NCI-H1092 treated with DMSO at 0.1 percent for 48 hours (cell line): ENCODE measurements at regions not wholly inside any gene's neighbourhood (a gene's known extent, or its start where the extent isn't known, plus 50 kb on each side); places are given as distances from the start of the nearest gene placed in this dataset.

Source experiments
- DNase-seq: peaks from one replicate; lab custom pipeline; 2025; lab: John Stamatoyannopoulos, UW

DNA sequence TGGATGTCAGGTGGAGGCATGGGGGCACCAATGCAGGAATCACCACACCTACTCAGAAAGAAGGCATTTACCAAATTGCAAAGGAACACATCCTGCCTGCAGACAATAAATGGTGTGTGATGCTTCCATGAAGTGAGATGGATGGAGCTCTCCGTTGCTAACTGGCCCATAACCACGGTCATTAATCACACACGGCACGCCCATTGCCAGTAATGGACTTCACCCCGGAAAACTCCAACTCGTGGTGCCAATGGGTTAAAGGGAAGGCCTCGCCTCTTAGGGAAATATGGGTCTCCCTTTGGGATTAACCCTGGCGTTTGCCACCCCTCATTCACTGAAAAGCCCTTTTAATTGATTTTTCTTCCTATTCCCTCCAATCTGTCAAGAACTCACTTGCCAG lies 443.1 kb upstream of the DAB1 start:
- DNase-seq = no peak

DNA sequence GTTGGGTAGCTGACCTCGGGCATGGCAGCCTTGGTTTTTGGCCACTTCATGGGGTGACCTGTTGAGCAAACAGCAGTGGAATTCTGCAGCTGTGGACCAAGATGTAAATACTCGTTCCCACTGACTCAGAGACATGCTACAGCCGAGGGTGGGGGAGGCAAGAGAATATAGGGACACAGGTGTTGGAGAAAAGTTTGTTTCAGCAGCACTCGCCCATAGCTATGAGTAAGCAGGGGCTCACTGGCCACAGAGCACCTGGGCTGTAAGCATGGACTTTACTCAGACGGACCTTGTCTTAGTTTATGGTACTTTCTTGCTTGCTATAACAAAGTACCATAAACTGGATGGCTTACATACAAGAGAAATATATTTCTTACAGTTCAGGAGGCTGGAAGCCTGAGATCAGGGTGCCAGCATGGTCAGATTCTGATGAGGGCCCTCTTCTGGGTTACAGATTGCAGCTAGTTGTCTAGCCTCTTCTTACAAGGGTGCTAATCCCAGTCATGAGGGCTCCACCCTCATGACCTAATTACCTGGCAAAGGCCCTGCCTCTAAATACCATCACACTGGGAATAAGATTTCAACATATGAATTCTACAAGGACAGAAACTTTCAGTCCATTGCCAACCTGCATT lies 437.2 kb upstream of the DAB1 start:
- DNase-seq = no peak

DNA sequence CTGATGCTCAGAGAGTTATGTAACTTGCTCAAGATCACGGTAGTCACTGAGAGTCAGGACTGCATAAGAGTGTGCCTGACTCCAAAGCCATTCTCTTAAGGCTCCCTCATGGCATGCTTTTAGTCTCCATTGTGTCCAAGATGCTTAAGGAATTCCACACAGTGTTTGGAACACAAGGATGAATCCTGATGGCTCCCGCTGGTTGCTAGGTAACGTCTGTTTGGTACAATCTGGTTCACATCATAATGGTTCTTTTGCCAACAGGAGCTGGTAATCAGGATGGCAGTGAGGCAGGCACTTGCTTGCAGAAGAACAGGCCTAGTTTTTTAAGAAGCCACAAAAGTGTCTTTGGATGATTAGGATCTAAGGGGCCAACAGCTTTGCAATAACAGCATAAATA lies 436.5 kb upstream of the DAB1 start:
- DNase-seq = no peak

DNA sequence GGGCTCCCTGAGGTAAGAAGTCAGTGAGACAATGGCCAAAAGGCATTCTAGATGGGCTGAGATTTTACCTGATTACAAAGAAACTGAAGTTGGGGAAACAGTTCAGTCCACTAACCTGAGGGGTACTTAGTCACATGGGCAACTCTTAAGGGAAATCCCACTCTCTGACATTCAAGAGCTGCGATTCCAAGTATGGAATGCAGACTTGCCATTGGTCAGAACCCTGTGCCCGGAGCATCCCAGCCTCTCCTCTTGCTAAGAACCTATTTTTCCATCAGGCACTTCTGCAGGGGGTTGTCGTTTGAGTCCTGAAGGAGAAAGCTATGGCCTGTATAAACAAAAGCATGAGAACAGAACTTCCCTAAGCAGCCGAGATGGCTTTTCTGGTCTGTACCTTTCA lies 434.9 kb upstream of the DAB1 start:
- DNase-seq = no peak

DNA sequence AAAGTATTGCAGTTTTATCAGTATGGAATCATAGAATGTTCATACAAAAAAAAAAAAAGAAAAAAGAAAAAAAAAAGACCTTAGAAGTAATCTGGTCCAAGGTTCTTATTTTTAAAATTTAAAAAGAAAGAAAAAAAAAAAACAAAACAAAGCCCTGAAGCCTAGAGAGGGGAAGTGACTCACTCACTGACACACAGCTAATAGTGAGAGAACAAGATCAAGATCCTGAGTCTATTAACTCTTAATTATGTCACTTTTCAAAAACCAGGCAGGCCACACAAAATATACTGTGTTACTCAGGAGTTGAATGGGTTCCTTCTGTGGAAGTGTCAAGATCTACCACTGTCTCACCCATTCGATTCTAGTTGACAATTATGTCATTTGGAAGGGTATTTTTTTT lies 433.9 kb upstream of the DAB1 start:
- DNase-seq = no peak

DNA sequence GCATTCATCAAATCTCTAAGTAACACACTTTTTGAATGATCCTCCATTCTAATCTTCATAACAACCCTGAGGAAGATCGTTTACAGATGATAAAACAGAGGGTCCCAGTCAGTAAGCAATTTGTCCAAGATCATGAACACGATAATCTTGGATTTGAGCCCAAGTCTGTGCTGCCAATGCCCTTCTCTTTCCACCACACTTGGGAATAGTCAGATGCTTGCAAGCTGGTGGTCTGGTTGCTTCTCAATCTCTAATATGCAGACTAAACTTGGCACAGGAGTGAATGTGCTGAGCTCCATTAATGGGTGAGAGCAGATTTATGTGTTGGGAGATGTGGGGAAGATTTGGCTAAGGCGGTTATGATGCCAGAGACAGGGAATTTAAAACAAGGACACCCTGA lies 430.6 kb upstream of the DAB1 start:
- DNase-seq = no peak

DNA sequence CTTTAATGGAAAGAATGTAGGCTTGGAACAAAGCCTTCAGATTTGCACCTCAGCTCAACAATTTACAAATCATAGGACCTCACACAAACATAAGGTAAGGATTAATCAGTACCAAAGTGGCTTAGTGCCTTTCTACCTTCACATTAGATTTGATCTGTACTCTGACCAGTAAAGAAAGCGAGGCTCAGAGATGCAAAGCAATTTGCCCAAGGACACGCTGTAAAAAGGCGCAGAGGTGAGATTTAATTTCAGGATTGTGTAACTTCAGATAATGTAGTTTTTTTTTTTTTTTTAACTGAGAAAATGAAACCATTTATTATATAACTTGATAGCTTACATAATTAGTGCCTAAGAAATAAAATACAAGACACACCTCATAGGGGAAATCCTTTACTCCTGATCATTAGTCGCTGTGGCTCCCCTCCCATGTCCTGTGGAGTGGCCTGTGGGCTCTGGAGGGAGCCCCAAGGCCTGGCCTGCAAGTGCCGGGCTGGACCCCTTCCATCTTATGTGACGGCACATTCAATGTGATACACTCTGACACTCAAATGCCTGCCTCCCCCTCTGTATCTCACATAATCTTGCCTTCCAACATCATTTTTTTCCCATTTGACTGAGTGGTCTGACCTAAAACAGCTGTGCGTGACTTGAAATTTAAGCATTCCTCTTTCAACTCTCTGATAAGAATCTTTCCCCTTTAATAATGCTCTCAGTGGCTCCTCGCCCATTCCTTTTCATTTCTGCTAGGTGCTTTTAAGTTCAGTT lies 426.5 kb upstream of the DAB1 start:
- DNase-seq = no peak

DNA sequence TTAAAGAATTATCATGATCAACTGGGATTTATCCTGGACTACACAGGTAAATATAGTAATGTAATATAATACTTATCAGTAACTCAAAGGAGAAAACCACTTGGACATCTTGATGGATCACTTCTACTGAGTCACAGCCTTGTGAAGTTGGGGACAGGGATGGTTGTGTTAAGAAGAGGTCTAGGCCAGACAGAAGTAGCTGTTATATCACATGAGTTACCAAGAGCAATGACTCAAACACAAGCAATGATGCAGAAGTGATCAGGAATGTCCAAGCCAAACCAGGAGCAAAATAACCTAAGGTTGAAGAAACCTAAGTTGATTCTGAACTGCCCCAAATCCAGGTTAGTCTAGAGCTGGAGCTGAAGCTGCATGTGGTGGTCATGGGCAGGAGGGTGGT lies 424.5 kb upstream of the DAB1 start:
- DNase-seq = no peak

DNA sequence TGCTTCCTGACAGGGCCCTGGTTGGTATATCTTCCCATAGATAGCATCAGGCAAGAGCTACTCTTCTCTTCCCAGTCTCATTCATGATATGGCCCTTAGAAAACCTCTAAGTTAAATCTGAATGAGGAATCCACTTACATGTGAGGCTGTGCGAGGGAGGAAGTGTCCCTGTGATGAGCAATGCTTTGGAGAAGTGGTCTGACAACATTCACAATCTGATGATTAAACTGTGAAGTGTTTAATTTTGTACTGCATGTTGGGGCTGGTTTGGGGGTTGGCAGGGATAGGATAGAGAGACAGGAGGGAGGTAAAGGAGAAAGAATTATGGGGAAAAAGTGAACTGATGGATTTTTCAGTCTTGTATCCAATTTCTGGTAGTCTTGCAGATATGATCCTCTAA lies 421.2 kb upstream of the DAB1 start:
- no peak for DNase-seq

DNA sequence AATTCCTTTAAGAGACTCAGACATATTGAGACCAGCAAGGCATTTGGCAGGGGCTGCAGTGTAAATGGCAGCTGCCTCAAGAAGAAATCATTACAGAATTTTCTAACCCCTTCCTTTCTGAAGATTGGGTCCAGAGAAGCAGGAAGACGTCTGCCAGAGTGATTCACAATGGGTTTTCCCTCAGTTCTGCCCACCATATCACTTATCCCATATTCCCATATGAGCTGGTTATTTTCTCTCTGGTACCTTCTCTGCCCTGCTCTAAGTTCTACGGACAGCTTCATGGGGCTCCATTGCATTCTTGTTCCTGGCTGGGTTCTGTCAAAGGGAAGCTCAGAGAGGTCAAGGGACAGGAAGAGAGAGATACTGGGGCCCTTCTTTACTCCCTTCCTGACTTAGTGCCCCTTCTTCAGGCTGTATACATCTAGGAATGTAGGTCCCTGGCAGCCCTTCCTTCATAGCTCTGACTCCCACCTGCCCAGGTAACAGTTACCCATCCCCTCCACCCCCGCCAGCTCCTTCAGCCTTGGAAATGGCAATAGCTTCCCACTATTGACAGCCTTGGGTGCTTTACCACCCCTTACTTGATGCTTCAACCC lies 420.6 kb upstream of the DAB1 start:
- DNase-seq = no peak

DNA sequence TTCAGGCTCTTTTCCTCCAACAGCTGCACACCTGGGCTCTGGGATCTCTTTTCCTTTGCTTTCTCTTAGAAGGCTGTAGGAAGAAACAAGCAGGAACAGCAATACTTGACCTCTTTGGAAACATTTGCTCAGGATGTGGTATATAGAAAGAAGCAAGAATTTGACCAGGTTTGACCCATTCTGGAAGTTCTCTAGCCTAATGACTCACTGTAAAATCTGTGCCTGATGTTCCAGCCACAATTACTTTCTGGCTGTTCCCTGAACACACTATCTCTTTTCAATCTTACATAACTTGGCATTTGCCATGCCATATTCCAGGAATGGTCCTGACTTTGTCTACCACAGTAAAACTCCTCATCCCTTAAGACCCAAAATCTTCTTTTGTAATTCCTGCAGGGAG lies 419.9 kb upstream of the DAB1 start:
- DNase-seq = no peak

DNA sequence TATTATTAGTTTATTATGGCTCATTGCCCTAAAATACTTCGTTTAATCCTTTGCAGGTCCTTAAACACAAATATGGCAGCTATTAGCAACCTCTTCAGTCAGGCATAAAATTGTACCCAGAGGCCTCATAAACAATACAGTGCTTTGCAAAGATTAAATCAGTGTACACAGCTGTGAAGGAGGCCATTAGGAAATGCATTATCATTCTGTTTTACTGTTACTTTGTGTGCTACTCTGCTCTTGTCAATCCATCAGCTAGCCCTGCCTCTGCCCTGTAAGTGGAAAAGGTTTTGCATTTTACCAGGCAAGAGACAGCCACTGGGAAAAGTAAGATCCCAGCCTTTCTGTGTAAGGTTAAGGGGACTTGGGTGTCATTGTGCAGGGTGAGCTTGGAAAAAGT lies 415.7 kb upstream of the DAB1 start:
- DNase-seq = peak; percentile 79

DNA sequence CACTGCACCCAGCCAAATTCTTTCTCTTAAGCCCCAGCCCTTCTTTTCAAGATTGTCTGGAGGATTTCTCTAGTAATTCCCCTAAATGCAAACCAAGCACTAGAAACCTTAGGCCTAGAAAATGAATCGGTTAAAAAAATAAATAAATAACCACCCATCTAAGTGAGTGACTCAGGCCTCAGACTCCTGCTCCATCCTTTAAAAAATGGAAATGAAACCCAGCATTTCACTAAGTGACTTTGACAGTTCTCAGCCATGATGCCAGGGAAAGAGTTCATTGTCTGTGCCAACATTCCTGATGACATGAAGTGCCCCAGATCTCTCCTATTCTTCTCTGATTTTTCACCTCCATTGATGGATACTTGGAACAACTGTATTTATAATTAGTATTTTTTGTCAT lies 415.2 kb upstream of the DAB1 start:
- peak; percentile 57 for DNase-seq

DNA sequence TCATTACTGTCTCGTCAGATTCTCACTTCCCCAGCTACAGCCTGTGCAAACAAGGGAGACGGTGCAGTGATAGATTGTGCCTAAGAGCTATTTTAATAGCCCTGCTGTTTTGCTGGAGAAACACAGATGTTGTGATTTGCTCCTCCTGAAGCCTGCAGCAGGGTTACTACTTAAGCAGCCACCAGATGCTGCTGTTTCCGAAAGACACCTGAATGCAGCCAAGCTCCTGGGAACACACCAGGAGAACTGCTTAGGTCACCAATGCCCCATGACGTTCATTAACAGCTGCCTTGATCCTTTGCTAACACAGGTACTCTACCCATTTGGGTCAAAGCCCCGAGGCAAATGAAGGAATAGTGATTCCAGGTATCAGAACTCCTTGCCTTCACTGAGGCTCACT lies 411.8 kb upstream of the DAB1 start:
- no peak for DNase-seq

DNA sequence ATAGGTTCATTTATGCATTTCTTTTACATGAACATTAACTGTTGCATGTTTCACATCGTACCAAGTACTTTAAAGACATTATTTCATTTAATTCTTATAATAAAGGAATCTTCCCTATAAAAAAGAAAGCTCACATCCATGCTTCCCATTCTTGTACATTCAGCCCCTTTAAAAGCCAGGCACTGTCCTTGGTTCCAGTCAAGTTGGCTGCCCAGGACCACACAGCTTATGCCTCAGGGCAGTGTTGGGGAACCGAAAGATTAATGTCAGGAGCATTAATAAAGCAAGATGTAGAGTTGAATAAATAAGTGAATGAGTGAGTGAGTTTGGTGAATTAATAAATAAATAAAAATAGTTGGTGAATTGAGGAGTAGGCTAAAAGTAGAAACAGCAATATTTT lies 409.4 kb upstream of the DAB1 start:
- DNase-seq = no peak

DNA sequence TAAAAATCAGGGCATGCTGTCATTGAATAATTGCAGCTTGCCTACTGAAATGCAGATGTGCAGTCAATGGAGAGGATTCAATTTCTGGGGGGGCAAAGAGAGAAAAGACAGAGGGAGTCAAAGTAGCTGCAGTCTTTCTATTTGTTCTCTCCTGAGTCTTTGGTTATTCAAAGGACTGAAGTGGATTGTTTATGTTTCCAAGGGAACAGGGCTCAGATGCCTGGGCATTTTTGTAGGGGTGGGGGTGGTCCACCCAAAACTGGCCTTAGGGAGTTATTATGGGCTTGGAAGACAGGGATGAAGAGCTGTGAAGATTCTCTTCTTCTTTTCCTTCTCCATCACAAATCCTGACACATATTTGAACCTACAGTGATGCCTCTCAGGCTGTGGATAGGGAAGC lies 408.8 kb upstream of the DAB1 start:
- no peak for DNase-seq

DNA sequence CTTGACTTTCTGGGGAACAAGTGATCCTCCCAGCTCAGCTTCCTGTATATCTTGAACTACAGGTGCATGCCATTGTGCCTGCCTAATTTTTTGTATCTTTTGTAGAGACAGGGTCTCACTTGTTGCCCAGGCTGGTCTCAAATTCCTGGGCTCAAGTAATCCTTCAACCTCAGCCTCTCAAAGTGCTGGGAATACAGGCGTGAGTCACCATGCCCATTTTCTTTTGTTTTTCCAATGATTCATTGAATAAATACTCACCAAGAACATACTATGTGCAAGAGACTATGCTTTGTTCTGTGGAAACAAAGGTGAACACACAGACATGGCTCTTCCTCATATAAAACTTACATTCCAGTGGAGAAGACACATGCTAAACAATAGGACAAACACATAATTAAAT lies 407.8 kb upstream of the DAB1 start:
- no peak for DNase-seq

DNA sequence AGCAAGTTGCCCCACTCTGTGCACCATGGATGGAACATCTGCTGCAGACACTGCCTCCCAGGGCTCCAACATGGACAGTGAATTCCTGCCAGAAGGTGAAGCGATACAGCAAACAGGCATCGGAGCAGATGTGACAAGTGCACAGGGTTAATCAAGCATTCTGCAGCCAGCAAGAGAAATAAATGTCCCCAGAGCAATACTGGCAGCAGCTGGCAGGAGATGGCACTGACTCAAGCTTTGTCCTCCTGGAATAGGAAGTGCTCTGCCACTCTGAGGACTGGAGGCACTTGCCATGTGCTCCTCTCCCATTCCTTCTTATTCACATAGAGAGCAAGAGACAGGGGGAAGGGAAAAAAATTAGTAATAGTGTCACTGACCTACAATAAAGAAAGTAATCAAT lies 402.7 kb upstream of the DAB1 start:
- peak; percentile 20 for DNase-seq

DNA sequence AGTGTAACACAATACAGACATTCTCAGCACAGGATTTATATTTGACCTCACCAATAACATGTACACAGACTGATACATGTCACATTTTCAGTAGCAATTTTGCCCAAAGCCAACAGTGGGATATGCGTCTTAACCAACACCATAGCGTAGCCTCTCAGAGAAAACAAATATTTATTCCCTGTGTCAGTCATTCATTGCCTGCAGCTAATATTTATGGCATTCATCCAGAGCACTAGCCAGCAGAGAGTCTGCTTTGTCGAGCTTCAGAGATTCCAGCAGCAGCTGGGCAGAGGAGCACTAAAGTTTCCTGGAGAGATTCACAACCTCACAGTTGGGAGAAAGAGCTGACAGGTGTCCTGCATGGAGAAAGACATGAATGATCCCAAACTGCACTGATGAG lies 400.7 kb upstream of the DAB1 start:
- DNase-seq = no peak

DNA sequence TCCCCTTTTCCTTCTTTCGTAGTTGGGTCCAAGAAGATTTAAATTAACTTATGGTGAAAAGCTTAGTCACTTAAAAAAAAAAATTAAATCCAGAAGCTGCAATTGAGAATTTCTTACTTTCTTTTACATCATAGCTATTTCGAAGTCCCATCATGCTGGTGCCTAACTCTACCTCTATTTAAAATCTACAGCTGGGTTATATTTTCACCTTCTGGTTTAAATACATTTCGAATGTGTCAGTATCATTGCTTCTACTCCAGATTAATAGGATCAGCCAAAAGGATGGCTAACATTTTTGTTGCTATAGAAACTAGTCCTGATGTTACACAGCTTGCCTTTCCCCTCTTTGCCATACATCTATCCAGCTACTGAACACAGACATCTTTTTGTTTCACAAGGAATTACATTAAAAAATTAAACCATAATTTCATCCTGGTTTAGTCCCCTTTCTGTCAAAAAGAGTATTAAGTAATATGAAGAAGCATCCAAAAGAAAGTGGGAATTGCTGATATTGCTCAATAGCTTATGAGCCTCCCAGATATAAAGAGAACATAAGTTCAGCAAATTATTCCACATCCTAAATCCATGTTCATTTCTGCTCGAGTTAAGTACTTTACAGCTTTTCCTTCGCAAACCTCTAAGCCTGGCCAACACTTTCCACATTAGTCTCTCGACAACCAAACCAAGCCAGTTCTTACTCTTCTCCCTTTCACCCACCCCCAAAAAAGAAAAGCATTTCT lies 396.7 kb upstream of the DAB1 start:
- DNase-seq = no peak

DNA sequence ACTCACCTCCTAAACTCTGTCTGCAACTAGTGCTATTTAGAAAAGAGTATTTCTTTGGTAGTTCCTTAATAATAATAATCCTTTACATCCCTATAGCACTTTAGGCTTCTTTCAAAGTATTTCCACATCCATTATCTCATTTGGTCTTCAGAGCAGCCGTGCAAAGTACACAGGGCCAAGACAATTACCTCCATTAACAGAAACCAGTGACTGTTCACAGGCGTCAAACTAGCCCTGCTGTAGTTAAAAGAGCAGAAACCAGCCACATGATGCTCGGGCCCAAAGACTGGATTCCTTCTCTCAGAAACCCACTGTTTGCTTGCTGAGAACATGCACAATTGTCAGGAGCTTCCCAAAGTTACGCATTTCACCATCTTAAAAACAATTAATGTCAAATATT lies 396.0 kb upstream of the DAB1 start:
- DNase-seq = no peak

DNA sequence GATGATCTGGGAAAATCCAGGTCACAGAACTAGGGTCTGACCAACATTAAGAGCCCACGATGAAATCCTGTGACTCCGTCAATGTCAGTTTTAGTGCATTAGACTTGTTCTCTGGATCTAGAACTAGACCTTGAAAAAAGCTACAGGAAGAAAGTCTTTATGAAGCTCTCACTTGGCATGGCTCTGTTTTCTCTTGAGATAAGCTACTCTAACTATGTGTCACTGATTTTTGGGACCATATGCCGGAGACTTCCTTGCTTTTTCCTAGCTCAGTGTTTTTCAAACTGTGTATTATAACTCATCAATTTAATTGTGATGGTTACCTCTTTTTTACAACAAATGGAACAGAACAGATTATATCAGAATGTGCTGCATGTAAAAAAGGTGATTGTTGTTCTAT lies 379.7 kb upstream of the DAB1 start:
- no peak for DNase-seq

DNA sequence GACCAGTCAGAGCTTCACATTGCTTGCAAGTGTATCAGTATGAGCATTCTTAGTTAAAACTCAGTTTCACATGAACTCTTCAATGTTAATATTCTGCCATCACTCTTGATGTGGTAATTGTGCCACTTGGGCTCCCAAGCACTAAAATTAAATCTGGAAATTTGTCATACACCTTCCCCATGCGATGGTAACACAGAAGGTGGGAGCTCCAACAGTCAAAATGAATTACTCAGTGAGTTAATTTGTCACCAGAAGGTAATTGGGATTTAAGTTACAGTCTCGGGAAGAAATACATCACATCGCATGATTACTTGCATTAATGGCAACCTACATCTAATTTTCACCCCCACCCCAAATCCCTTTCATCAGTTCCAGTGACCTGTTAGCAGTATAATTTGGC lies 376.5 kb upstream of the DAB1 start:
- DNase-seq = no peak
